WTC11 (cell line): ENCODE measurements at regions not wholly inside any gene's neighbourhood (a gene's known extent, or its start where the extent isn't known, plus 50 kb on each side); places are given as distances from the start of the nearest gene placed in this dataset.

Experiments
- ATAC-seq: fragments of 200-7000 bp; cut with Tn5 transposase; 2 replicates; pipeline ENCODE4 v1.10.0; 2021; ENCODE audit warnings: mild to moderate bottlenecking, moderate library complexity
- CTCF ChIA-PET: fragments of 300-600 bp; sonication (Branson Sonifier 250); formaldehyde crosslinking; loops from one replicate; lab custom pipeline; 2021; ENCODE audit warnings: antibody characterized with exemption; lab: Charles Lee
- POLR2A ChIA-PET: fragments of 350-600 bp; sonication (Branson Sonifier 250); formaldehyde crosslinking; loops from one replicate; lab custom pipeline; 2021; ENCODE audit warnings: antibody characterized with exemption; lab: Charles Lee
- DNase-seq: peaks from one replicate; pipeline ENCODE4 v3.0.0; 2021; ENCODE audit warnings: low spot score
- H3K27ac Mint-ChIP-seq: 2 replicates; pipeline ENCODE4 v1.8.0; 2021; ENCODE audit warnings: mixed read lengths
- H3K27me3 Mint-ChIP-seq: 2 replicates; pipeline ENCODE4 v1.8.0; 2021; ENCODE audit warnings: low read depth, mild to moderate bottlenecking, moderate library complexity, mixed read lengths
- H3K36me3 Mint-ChIP-seq: 2 replicates; pipeline ENCODE4 v1.8.0; 2021; ENCODE audit warnings: mixed read lengths
- H3K4me1 Mint-ChIP-seq: 2 replicates; pipeline ENCODE4 v1.8.0; 2022; ENCODE audit warnings: mixed read lengths
- H3K4me3 Mint-ChIP-seq: 2 replicates; pipeline ENCODE4 v1.8.0; 2021; ENCODE audit warnings: mild to moderate bottlenecking, moderate library complexity, mixed read lengths
- H3K9me3 Mint-ChIP-seq: 2 replicates; pipeline ENCODE4 v1.8.0; 2021; ENCODE audit warnings: mixed read lengths
- ATF2 ChIP-seq: sonication (generic); formaldehyde crosslinking; IDR thresholded peaks from 2 replicates; pipeline ENCODE4 v1.8.1; 2022; ENCODE audit warnings: low read depth, missing genetic modification reagents, borderline replicate concordance
- ATF3 ChIP-seq: sonication (generic); formaldehyde crosslinking; conservative IDR thresholded peaks from 2 replicates; pipeline ENCODE4 v1.8.1; 2022; ENCODE audit warnings: mild to moderate bottlenecking, missing genetic modification reagents
- ATF6 ChIP-seq: sonication (generic); formaldehyde crosslinking; IDR thresholded peaks from 2 replicates; pipeline ENCODE4 v1.8.1; 2023; ENCODE audit warnings: mild to moderate bottlenecking, missing genetic modification reagents
- CDX4 ChIP-seq: fragments of 250-450 bp; sonication (Bioruptor Pico); IDR thresholded peaks from 2 replicates; pipeline ENCODE4 v1.9.0; 2021; ENCODE audit warnings: moderate library complexity, mild to moderate bottlenecking, inconsistent platforms, borderline replicate concordance
- FOXJ3 ChIP-seq: sonication (generic); formaldehyde crosslinking; IDR thresholded peaks from 2 replicates; pipeline ENCODE4 v1.9.0; 2021; ENCODE audit warnings: missing genetic modification reagents, mild to moderate bottlenecking, borderline replicate concordance
- FOXP4 ChIP-seq: sonication (generic); formaldehyde crosslinking; IDR thresholded peaks from 2 replicates; pipeline ENCODE4 v1.8.0; 2022; ENCODE audit warnings: mild to moderate bottlenecking, missing genetic modification reagents
- MXD4 ChIP-seq: fragments of 250-450 bp; sonication (Bioruptor Pico); IDR thresholded peaks from 2 replicates; pipeline ENCODE4 v1.8.0; 2021; ENCODE audit warnings: mild to moderate bottlenecking, moderate library complexity, borderline replicate concordance
- NFATC4 ChIP-seq: fragments of 250-450 bp; sonication (Bioruptor Pico); IDR thresholded peaks from 2 replicates; pipeline ENCODE4 v1.9.0; 2021; ENCODE audit warnings: mild to moderate bottlenecking
- NR1H2 ChIP-seq: sonication (generic); formaldehyde crosslinking; IDR thresholded peaks from 2 replicates; pipeline ENCODE4 v1.9.0; 2021; ENCODE audit warnings: mild to moderate bottlenecking, moderate library complexity, missing genetic modification reagents
- NR2C2 ChIP-seq: sonication (generic); formaldehyde crosslinking; IDR thresholded peaks from 2 replicates; pipeline ENCODE4 v1.8.0; 2022; ENCODE audit warnings: mild to moderate bottlenecking, missing genetic modification reagents
- SMAD3 ChIP-seq: sonication (generic); formaldehyde crosslinking; IDR thresholded peaks from 2 replicates; pipeline ENCODE4 v1.8.0; 2022; ENCODE audit warnings: missing genetic modification reagents, mild to moderate bottlenecking, borderline replicate concordance
- ZNF232 ChIP-seq: sonication (generic); formaldehyde crosslinking; IDR thresholded peaks from 2 replicates; pipeline ENCODE4 v1.8.0; 2022; ENCODE audit warnings: mild to moderate bottlenecking, missing genetic modification reagents
- ZNF281 ChIP-seq: sonication (generic); formaldehyde crosslinking; IDR thresholded peaks from 2 replicates; pipeline ENCODE4 v1.8.0; 2023; ENCODE audit warnings: mild to moderate bottlenecking, missing genetic modification reagents
- ZNF423 ChIP-seq: fragments of 250-450 bp; sonication (Bioruptor Pico); IDR thresholded peaks from 2 replicates; pipeline ENCODE4 v2.1.2; 2022; ENCODE audit warnings: mild to moderate bottlenecking, moderate library complexity
- ZNF512 ChIP-seq: sonication (generic); formaldehyde crosslinking; IDR thresholded peaks from 2 replicates; pipeline ENCODE4 v1.8.1; 2022; ENCODE audit warnings: missing genetic modification reagents, borderline replicate concordance
- ZNF671 ChIP-seq: fragments of 250-450 bp; sonication (Bioruptor Pico); IDR thresholded peaks from 2 replicates; pipeline ENCODE4 v1.8.0; 2021; ENCODE audit warnings: mild to moderate bottlenecking
- ZSCAN18 ChIP-seq: fragments of 250-450 bp; sonication (Bioruptor Pico); IDR thresholded peaks from 2 replicates; pipeline ENCODE4 v2.1.2; 2022; ENCODE audit warnings: mild to moderate bottlenecking, moderate library complexity

GRCh38 chr15:70272565-70273355, 175.0 kb upstream of the TLE3 start (continued):
- TF ChIP-seq ATF2 (CRISPR knock-in tag) = no peak

- peak; percentile 64; the same call in 1 of the 2 replicates for TF ChIP-seq ZNF423 (CRISPR knock-in tag)
- no peak for TF ChIP-seq MXD4
- TF ChIP-seq SMAD3 (CRISPR knock-in tag) = no peak
- TF ChIP-seq NR2C2 (CRISPR knock-in tag) = no peak
- TF ChIP-seq ATF3 (CRISPR knock-in tag) = no peak
- DNase-seq (no peak), ATAC-seq (peak; percentile 46)
- Mint-ChIP-seq H3K27ac (no peak overlapping the region), H3K4me1 (peaks cover 14% of the 10 kb centered on the region), H3K9me3 (no peaks in the 10 kb centered on the region), H3K36me3 (no peaks in the 10 kb centered on the region), H3K27me3 (peaks cover 4% of the 10 kb centered on the region; the same call in 1 of the 2 replicates), H3K4me3 (no peak overlapping the region)
- ChIA-PET CTCF (no interaction called here), POLR2A (interaction anchor here (0.5 kb wide), 1 partner anchor 980 kb away, joined by 4 read pairs; no protein-coding TSS in a partner anchor)
Observed at GRCh38 chr15:70271422-70272088, 173.8 kb upstream of the TLE3 start.

GRCh38 chr15:70270752-70271111, 173.0 kb upstream of the TLE3 start:
- POLR2A ChIA-PET = no interaction called here
- H3K27me3 Mint-ChIP-seq = peaks cover 4% of the 10 kb centered on the region; the same call in 1 of the 2 replicates
- CTCF ChIA-PET = no interaction called here

More at GRCh38 chr15:70270752-70271111, 173.0 kb upstream of the TLE3 start:
- H3K4me3 Mint-ChIP-seq = no peak overlapping the region
- no peak overlapping the region for H3K27ac Mint-ChIP-seq
- H3K36me3 Mint-ChIP-seq = no peaks in the 10 kb centered on the region
- H3K9me3 Mint-ChIP-seq = no peaks in the 10 kb centered on the region
- H3K4me1 Mint-ChIP-seq = peaks cover 16% of the 10 kb centered on the region
- DNase-seq (no peak), ATAC-seq (no peak)
- TF ChIP-seq CDX4 (CRISPR knock-in tag) (no peak), NR1H2 (CRISPR knock-in tag) (no peak), ATF6 (CRISPR knock-in tag) (no peak), ZNF512 (CRISPR knock-in tag) (no peak), SMAD3 (CRISPR knock-in tag) (no peak), NFATC4 (no peak), FOXP4 (CRISPR knock-in tag) (no peak), ZNF281 (CRISPR knock-in tag) (no peak), NR2C2 (CRISPR knock-in tag) (no peak), ZSCAN18 (CRISPR knock-in tag) (no peak), FOXJ3 (CRISPR knock-in tag) (no peak), ZNF671 (CRISPR knock-in tag) (no peak), ZNF232 (CRISPR knock-in tag) (no peak)
